ENCODE measurements at regions not wholly inside any gene's neighbourhood (a gene's known extent, or its start where the extent isn't known, plus 50 kb on each side); places are given as distances from the start of the nearest gene placed in this dataset.

- no peaks in the 10 kb centered on the region for H3K79me2 ChIP-seq (ENCODE audit: control insufficient read depth, insufficient read depth, low read length)
- H3K27me3 ChIP-seq (ENCODE audit: control insufficient read depth in 2 of 2, insufficient read depth in 2 of 2, low read length in 2 of 2) = no peaks in the 10 kb centered on the region
- intact Hi-C loops (cut with micrococcal nuclease) = no loop called here
- ChIA-PET POLR2A (no interaction called here), CTCF (no interaction called here)
- no peak for DNase-seq (ENCODE audit: low read depth, low spot score)
- no peaks in the 10 kb centered on the region for H3K36me3 ChIP-seq (ENCODE audit: control insufficient read depth in 2 of 2, extremely low read depth in 1 of 2, insufficient read depth in 2 of 2, low read length in 2 of 2)
- no peak for TF ChIP-seq POLR2AphosphoS5 (IDR thresholded peaks at IDR 0.05; ENCODE audit: insufficient read depth, low read depth, low read length)
- TF ChIP-seq MYC (IDR thresholded peaks at IDR 0.05; ENCODE audit: low read depth, low read length) = no peak
- no peak for TF ChIP-seq JUN (IDR thresholded peaks at IDR 0.05; ENCODE audit: borderline replicate concordance, insufficient read depth, insufficient read length, low read depth)
- no peak for TF ChIP-seq POLR2A (IDR thresholded peaks at IDR 0.05; ENCODE audit: low read depth, low read length)
- no peak for TF ChIP-seq EZH2 (IDR thresholded peaks at IDR 0.05; ENCODE audit: borderline replicate concordance, low read depth, low read length, severe bottlenecking)
- no peak for TF ChIP-seq MAX (IDR thresholded peaks at IDR 0.05; ENCODE audit: insufficient read depth, insufficient read length)
- TF ChIP-seq, protein P1, sequence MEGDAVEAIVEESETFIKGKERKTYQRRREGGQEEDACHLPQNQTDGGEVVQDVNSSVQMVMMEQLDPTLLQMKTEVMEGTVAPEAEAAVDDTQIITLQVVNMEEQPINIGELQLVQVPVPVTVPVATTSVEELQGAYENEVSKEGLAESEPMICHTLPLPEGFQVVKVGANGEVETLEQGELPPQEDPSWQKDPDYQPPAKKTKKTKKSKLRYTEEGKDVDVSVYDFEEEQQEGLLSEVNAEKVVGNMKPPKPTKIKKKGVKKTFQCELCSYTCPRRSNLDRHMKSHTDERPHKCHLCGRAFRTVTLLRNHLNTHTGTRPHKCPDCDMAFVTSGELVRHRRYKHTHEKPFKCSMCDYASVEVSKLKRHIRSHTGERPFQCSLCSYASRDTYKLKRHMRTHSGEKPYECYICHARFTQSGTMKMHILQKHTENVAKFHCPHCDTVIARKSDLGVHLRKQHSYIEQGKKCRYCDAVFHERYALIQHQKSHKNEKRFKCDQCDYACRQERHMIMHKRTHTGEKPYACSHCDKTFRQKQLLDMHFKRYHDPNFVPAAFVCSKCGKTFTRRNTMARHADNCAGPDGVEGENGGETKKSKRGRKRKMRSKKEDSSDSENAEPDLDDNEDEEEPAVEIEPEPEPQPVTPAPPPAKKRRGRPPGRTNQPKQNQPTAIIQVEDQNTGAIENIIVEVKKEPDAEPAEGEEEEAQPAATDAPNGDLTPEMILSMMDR (IDR thresholded peaks at IDR 0.05; ENCODE audit: extremely low read depth in 1 of 2, insufficient read depth in 1 of 2, low read depth in 1 of 2, low read length in 2 of 2) = no peak
- TF ChIP-seq FOS (IDR thresholded peaks at IDR 0.05; ENCODE audit: borderline replicate concordance, insufficient read depth, low read length) = no peak
- no peak for TF ChIP-seq GATA2 (IDR thresholded peaks at IDR 0.05; ENCODE audit: insufficient read depth, insufficient read length, low read depth, low read length)
- no TSS peak for BruUV-seq (replicated peaks)
- no peak overlapping the region for H2AFZ ChIP-seq (ENCODE audit: low read depth, low read length)
- H3K4me2 ChIP-seq (ENCODE audit: insufficient read depth, low read length) = no peak overlapping the region
- H3K9me1 ChIP-seq (replicated peaks; ENCODE audit: control insufficient read depth, extremely low read depth, insufficient read depth, low read length) = no peaks in the 10 kb centered on the region
- H3K4me1 ChIP-seq (ENCODE audit: control insufficient read depth, extremely low read depth, insufficient read depth, low read length) = no peaks in the 10 kb centered on the region
- dilution Hi-C loops (cut with MboI; ENCODE audit: extremely low pct_ligation_motif_present, low sequenced_read_pairs) = no loop called here
- H3K27ac ChIP-seq (ENCODE audit: insufficient read depth, low read depth, low read length) = no peak overlapping the region
- no peaks in the 10 kb centered on the region for H4K20me1 ChIP-seq (replicated peaks; ENCODE audit: control insufficient read depth, extremely low read depth, insufficient read depth, low read length)
- H3K9ac ChIP-seq (replicated peaks; ENCODE audit: extremely low read depth, insufficient read depth, low read length) = no peak overlapping the region
- no peak for FAIRE-seq
- no peaks in the 10 kb centered on the region for H3K9me3 ChIP-seq (replicated peaks; ENCODE audit: control insufficient read depth, insufficient read depth, low read length)
- H3K4me3 ChIP-seq (replicated peaks in 1 of 3; ENCODE audit: insufficient read depth in 1 of 3, low read depth in 1 of 3, low read length in 3 of 3) = no peak overlapping the region
Measured at GRCh38 chr3:180789774-180790173, 110.5 kb upstream of the CCDC39 start.

All from endothelial cell of umbilical vein (primary cell).